ENCODE measurements at regions not wholly inside any gene's neighbourhood (a gene's known extent, or its start where the extent isn't known, plus 50 kb on each side); places are given as distances from the start of the nearest gene placed in this dataset.

GRCh38 chr7:110601710-110602109 is 489.2 kb upstream of the LRRN3 start:
- CTCF ChIA-PET = no interaction called here
- no peak overlapping the region for H3K27ac Mint-ChIP-seq (ENCODE audit: unreplicated experiment)
- no peak for DNase-seq
- no peaks in the 10 kb centered on the region for H3K4me1 Mint-ChIP-seq (ENCODE audit: low read depth, unreplicated experiment)
- no TSS peak for BruUV-seq (replicated peaks)
- intact Hi-C loops (cut with micrococcal nuclease; ENCODE audit: unreplicated experiment) = no loop called here
- no peak overlapping the region for H3K4me3 Mint-ChIP-seq (ENCODE audit: low read depth, unreplicated experiment)
- no peaks in the 10 kb centered on the region for H3K27me3 Mint-ChIP-seq (ENCODE audit: unreplicated experiment)
- no peak for TF ChIP-seq CTCF (IDR thresholded peaks at IDR 0.05; ENCODE audit: unreplicated experiment)
- H3K9me3 Mint-ChIP-seq (ENCODE audit: low read depth, unreplicated experiment) = no peaks in the 10 kb centered on the region
- H3K36me3 Mint-ChIP-seq (ENCODE audit: insufficient read depth, unreplicated experiment) = no peaks in the 10 kb centered on the region

DNA sequence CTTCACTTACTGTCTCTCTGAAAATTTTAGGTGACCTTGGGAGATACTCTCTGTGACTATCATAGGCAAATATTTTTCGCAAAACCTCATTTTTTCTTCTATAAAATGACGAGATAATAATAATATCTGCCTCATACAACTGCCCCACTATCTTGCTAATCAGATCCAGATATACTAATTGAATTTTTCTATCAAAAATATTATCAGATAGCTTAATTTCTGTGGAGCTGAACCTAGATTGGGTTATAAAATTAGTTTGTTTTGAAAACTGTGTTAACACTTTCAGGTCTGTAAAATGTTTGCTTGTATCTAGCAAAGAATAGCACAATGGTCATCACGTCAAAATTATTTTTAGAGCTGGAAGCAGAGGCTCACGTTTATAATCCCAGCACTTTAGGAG is 486.7 kb upstream of the LRRN3 start:
- intact Hi-C loops (cut with micrococcal nuclease; ENCODE audit: unreplicated experiment) = no loop called here
- H3K36me3 Mint-ChIP-seq (ENCODE audit: insufficient read depth, unreplicated experiment) = no peaks in the 10 kb centered on the region
- H3K27ac Mint-ChIP-seq (ENCODE audit: unreplicated experiment) = no peak overlapping the region
- no peak for DNase-seq
- no peak overlapping the region for H3K4me3 Mint-ChIP-seq (ENCODE audit: low read depth, unreplicated experiment)
- no peaks in the 10 kb centered on the region for H3K4me1 Mint-ChIP-seq (ENCODE audit: low read depth, unreplicated experiment)
- no peaks in the 10 kb centered on the region for H3K9me3 Mint-ChIP-seq (ENCODE audit: low read depth, unreplicated experiment)
- BruUV-seq (replicated peaks) = no TSS peak
- CTCF ChIA-PET = no interaction called here
- no peaks in the 10 kb centered on the region for H3K27me3 Mint-ChIP-seq (ENCODE audit: unreplicated experiment)
- no peak for TF ChIP-seq CTCF (IDR thresholded peaks at IDR 0.05; ENCODE audit: unreplicated experiment)

- no peak for DNase-seq
- Mint-ChIP-seq H3K9me3 (ENCODE audit: low read depth, unreplicated experiment) (no peaks in the 10 kb centered on the region), H3K36me3 (ENCODE audit: insufficient read depth, unreplicated experiment) (no peaks in the 10 kb centered on the region), H3K4me3 (ENCODE audit: low read depth, unreplicated experiment) (no peak overlapping the region), H3K27me3 (ENCODE audit: unreplicated experiment) (no peaks in the 10 kb centered on the region), H3K4me1 (ENCODE audit: low read depth, unreplicated experiment) (no peaks in the 10 kb centered on the region), H3K27ac (ENCODE audit: unreplicated experiment) (no peak overlapping the region)
- no peak for TF ChIP-seq CTCF (IDR thresholded peaks at IDR 0.05; ENCODE audit: unreplicated experiment)
- CTCF ChIA-PET = no interaction called here
- BruUV-seq (replicated peaks) = no TSS peak
- intact Hi-C loops (cut with micrococcal nuclease; ENCODE audit: unreplicated experiment) = no loop called here
Measured at GRCh38 chr7:110604885-110605284, 486.0 kb upstream of the LRRN3 start.

GRCh38 chr7:110607050-110607857 is 483.7 kb upstream of the LRRN3 start:
- no peaks in the 10 kb centered on the region for H3K27me3 Mint-ChIP-seq (ENCODE audit: unreplicated experiment)
- no peak for DNase-seq
- no peaks in the 10 kb centered on the region for H3K36me3 Mint-ChIP-seq (ENCODE audit: insufficient read depth, unreplicated experiment)
- no peak overlapping the region for H3K4me3 Mint-ChIP-seq (ENCODE audit: low read depth, unreplicated experiment)
- no peak for TF ChIP-seq CTCF (IDR thresholded peaks at IDR 0.05; ENCODE audit: unreplicated experiment)
- BruUV-seq (replicated peaks) = no TSS peak
- no peaks in the 10 kb centered on the region for H3K4me1 Mint-ChIP-seq (ENCODE audit: low read depth, unreplicated experiment)
- intact Hi-C loops (cut with micrococcal nuclease; ENCODE audit: unreplicated experiment) = no loop called here
- no peaks in the 10 kb centered on the region for H3K9me3 Mint-ChIP-seq (ENCODE audit: low read depth, unreplicated experiment)
- H3K27ac Mint-ChIP-seq (ENCODE audit: unreplicated experiment) = peak overlapping the region; percentile 14
- CTCF ChIA-PET = no interaction called here
